GM18873 (cell line): ENCODE measurements at regions not wholly inside any gene's neighbourhood (a gene's known extent, or its start where the extent isn't known, plus 50 kb on each side); places are given as distances from the start of the nearest gene placed in this dataset.

Experiments used
- ATAC-seq: cut with Tn5 transposase; IDR thresholded peaks from one replicate; pipeline ENCODE4 v1.9.1; 2021; ENCODE audit warnings: mild to moderate bottlenecking, moderate library complexity, moderate number of reproducible peaks; ENCODE audit not compliant: unreplicated experiment, low FRiP score

DNA sequence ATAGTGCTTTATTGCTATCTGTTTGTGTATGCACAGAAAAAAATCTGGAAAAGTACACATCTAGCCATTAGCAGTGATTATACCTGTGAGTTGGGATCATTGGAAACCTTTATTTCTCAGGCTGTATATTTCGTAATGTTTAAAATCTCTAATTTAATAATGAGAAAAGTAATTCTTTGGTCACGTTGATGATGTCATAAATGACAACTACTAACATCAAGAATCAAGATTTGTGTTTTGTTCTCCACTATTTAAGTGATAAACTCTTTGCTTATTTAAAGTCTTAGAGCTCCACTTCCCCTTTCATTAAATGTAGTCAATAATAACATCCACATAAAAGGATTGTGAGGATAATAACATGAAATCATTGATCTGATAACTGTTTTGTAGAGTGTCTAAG, 126.2 kb downstream of the TMA16 start:
- no peak for ATAC-seq

DNA sequence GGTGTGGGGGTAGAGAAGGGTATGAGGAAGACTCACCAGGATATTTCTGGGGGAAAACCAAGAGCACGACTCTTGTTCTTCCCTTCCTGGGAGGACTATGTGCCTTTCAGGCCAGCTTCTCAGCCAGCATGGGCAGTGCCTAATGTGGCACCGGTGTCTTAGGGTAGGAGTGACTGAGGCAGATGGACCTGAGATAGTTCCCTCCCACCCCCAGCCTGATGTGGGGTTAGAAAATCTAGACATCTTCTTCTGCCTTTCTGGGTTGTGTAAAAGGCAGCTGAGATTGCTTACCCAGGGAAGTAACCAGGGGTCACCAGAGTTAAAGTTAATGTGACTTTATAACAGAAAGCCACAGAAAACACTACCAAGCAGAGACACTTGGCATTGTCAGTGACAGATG, 127.3 kb downstream of the TMA16 start:
- no peak for ATAC-seq

DNA sequence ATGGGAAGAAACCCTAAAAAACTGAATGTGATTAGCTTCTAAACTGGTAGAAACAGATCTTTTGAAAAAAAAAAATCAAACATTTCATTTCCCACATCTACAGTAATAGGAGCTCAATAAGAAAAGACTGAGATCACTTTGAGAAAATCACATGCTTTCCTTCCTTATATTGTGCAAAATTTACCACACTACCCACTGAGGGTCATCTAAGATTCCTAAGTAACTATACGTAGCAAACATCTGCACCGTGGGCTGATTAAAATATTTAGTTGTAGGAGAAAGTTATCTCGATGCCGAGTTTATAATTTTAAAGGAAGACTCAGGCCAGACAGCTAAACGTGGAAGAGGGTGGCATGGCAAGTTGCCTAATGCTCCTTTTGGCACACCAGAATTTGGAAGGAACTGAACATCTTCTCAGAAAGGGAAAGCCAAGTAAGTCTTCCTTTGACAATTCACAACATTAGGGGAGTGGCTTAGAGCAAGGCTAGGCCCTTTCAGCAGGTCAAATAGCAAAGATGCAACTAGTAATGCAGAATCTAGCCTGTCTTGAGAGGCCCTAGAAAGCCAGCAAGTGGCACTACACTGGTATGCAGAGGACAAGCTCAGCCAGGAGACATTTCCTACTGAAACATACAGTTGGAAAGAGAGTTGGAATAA, 128.0 kb downstream of the TMA16 start:
- no peak for ATAC-seq

DNA sequence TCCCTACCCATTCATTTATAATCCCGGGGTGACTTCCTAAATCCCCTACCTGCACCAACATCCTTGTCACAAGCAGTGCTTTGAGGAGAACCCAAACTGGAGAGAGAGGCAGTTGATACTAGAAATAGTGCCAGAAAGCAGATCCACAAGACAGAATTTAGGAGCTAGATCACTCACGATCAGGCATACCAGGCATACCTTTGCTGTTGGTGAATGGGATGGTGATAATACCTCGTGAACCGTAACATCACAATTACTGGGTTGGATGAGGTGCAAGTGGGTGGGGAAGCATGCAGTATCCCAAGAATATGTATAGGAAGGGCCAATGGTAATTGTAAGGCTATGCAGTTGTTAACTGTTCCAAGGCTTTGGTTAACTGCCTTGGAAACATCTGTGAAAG, 129.3 kb downstream of the TMA16 start:
- no peak for ATAC-seq

DNA sequence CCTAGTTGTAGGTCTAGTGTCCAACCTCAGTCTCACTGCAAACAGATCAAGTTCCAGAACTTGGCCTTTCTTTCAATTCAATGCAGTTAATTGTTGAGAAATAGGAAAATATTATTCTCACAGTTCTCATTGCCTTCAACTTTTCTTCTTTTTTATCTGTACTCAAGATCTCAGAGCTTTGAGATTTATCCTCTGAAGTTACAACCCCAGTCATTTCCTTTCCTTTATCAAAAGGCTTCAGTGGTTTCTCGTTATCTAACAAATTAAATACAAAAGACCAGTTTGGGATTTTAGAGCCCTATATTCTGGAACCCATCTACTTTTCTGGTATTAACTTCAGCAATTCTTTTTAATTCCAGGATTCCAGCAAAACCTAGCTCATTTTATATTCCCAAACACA, 130.2 kb downstream of the TMA16 start:
- ATAC-seq, result no peak

DNA sequence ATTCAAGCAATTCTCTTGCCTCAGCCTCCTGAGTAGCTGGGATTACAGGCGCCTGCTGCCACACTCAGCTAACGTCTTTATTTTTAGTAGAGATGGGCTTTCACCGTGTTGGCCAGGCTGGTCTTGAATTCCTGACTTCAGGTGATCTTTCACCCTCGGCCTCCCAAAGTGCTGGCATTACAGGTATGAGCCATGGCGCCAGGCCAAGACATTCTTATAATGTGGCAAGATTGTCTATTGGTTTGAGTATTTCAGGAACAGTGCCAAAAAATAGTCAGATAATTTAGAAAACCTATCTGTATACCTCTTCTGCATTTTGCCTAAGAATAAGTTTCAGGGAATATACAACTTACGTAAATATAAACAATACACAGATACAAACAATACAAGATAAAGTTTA, 136.8 kb downstream of the TMA16 start:
- no peak for ATAC-seq

DNA sequence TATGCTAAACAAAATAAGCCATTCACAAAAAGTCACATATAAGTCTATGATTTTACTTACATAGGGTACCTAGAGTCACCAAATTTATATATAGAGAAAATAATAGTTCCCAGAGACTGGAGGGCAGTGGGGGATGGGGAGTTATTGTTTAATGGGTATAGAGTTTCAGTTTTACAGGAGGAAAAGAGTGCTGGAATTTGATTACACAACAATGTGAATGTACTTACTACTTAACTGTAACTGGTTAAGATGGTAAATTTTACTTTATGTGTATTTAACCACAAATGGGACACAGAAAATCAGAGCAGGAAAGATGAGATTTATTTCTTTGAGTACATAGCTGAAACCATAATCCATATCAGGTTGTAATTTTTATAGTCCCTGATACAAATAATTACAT, 144.4 kb downstream of the TMA16 start:
- no peak for ATAC-seq

DNA sequence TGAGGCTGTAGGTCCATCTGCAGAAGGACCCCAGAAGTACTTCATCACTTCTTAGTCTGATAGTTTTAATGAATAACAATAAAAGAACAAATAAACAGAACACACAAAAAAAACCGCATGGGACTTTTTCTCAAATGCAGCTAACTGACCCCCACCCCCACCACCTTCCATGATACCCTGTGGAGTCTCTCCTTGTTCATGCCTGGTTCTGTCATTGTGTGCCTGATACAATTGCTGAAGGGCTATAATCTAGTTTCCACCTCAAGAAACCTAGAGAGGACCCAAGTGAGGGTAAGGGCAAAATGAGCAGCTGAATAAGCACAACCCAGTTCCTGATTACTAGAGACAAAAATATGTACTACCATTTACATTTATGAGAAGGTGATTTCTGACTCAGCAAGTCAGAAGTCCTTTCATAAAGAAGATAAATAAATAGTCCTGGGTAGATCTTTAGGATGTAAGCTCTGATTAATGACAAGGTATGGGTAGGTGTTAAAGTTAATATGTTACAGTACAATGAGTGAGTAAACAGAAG, 155.1 kb downstream of the TMA16 start:
- ATAC-seq, result no peak

DNA sequence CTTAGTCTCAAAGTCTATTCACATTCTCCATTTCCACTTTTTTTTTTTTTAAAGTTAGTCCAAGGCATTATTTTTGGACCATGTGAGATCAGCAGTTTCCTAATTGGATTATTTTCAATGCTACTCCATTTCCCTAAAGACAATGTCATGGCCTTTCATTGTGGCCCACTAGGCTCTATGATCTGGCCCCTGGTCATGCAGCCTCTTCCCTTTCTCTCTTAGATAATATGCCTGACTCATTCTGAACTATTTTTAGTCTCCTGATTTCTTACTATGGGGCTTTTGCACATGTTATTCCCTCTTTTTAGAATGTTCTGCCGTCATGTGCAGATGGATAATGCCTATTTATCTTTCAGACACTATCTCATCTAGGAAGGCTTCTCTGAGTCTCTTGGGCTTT, 157.3 kb downstream of the TMA16 start:
- no peak for ATAC-seq

DNA sequence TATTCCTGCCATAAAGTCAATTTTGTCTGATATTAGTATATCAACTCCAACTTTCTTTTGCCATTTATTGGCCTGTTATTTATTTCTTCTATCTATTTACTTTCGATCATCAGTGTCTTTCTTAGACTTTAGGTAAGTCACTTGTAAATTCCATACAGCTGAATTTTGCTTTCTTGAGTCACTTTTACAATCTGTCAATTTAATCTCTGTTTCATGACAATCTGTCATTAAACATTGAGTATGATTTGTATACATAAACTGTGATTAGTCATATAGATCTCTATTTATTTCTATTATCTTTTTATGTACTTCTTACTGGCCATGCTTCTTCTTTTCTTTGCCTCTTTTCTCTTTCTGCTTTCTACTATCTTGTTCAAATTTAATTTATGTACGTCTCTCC, 160.1 kb downstream of the TMA16 start:
- ATAC-seq, result no peak

DNA sequence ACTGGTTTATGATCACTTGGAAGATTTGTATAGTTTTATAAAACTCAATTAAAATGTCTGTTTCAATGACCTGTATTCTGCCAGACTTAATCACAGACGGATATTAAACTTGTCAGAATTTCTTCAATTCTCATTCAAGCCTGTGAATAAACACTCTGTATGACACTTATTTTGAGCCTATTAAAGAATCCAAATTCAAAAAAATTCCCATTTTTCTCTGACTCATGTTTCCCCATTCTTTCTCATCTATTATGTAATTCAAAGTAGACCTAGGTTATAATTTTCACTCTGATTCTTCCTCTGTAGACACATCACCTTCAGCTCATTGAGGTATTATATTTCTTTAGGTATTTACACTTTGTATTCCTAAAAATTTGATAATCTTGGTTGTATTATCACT, 166.1 kb downstream of the TMA16 start:
- no peak for ATAC-seq

DNA sequence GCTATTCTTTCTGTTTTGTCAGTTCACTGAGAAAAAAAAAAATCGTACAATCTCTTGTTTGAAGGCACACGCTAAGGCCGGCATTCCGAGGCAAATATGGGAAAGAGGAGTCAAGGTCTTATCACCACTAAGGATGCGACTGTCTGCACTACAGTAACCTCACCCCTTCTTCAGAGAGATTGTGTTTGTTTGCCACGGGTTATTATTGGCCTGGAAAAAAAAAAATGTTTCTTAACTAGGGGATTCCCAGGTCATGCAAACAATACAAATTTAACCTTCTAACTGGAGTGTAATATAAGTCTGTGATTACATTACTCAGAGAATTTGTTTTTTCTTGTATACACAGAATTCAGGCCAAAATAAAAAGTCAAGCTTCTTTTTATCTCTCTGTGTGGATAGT, 168.3 kb downstream of the TMA16 start:
- ATAC-seq, result no peak

DNA sequence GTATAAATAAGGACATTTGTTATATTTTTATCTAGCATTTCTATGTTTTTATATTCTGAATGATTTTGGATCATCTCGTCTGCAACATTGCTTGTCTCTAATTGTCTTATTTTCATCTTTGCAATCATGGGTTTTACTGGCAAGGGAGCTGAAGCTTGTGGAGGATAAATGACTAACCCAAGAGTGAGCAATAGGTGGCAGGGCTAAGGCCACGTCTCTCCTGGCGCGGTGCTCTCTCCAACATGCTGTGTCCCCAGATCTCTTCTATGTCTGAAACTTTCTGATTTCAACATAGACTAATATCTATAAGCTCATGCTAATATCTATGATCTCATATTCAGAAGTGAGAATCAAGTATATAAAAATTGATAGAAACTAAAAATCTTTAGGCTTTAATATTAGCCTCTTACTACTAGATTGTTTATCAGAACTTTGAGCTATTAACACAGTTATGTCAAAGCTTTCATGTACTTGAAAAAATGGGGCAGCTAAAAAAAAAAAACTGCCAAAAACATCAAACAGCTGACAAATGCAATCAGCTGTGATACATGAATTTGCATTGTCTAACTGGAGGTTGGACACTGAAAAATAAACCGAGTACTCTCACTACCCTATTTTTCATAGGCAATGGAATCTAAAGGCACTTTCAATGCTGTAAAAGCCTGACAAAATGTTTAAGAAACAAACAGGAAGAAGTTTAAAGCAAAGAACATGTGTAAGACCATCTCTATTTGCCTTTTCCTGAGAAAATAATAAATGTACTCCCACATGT, 169.2 kb downstream of the TMA16 start:
- ATAC-seq, result peak; percentile 78

DNA sequence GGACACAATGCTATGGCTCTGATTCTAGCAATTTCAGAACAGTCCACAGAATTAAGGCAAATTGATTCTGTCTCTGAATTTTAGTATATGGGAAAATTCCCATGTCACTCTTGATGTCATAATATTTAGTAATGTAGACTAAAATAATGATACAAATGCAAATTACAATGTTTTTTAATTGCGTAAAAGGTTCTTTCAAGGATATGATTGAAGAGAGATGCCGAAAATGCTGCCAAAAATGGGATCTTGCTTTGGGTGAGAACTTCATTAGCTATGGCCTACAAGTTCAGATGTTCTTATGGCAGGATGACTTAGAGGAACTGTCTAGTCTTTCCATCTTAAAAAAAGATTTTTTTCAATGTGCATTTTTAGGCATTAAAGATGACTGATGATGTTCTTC, 170.6 kb downstream of the TMA16 start:
- no peak for ATAC-seq

DNA sequence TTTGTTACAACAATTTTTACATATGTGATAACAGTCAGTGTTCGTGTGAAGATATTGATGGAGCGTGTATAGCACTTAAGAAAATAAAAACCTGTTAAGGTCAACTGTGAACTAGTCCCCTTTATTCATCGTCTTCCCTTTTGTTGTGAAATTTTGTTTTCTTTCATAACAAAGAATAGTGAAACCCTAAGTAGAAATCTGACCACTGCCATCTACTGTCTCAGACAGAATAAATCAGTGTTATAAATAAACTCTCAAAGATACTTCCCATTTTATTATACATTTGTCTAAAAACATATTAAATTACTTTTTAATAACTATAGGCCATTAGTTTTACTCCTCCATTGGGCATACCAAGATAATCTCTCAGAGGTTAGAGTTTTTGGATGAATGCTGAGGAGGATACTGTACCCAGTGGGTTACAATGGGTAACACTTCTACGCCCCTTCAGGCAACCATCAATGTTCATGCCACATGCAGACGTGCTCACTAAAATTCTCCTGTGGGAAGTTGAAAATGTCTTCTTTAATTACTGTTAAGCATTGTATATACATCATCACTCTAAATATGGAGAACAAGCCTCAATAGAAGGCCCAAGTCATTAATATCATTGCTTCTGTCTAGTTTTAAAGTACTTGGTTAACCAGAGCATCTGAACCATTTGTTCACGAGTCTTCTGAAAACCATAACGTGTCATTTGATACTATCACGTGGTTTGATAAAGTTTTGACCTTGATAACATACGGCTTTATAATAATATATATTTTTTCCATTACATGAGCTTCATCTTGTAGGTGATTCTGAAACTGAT, 171.2 kb downstream of the TMA16 start:
- ATAC-seq, result peak; percentile 31

DNA sequence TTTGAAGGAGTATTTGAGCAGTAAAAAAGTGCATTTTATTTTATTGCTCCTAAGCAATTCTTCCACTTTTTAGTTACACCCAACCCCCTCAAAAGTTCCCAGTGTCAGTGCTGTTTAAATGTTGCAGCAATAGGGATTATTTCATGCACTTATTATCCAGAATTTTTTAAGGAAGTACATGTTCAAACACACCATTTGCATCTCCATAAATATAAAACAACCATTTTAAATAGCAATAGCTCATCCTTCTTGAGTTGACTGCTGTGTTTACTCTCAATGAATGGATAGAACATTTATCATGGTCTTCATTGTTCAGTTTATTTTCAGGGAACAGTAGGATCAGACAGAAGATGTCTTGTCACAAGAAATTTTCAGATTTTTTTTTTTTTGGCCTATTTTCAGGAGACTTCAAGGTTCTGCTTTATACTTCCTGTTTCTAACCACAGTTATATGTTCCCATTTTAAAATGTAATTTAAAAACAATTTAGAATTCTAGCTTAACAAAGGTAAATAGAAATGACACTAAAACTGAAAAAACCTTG, 171.9 kb downstream of the TMA16 start:
- no peak for ATAC-seq

DNA sequence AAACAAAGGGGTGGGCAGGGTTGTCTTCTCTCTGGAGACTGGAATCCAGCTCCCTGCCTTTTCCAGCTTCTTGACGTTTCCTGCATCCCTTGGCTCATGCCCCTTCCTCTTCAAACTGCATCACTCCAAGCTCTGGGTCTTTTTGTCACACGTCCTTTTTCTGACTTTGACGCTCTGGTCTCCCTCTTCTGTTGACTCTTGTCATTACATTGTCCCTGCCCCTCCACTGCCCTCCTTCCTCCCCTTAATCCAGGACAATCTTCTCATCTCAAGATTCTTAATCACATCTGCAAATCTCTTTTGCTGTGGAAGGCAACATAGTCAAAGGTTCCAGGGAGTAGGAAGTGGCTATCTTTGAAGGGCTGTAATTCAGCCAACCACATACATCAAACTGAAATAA, 178.3 kb downstream of the TMA16 start:
- no peak for ATAC-seq

DNA sequence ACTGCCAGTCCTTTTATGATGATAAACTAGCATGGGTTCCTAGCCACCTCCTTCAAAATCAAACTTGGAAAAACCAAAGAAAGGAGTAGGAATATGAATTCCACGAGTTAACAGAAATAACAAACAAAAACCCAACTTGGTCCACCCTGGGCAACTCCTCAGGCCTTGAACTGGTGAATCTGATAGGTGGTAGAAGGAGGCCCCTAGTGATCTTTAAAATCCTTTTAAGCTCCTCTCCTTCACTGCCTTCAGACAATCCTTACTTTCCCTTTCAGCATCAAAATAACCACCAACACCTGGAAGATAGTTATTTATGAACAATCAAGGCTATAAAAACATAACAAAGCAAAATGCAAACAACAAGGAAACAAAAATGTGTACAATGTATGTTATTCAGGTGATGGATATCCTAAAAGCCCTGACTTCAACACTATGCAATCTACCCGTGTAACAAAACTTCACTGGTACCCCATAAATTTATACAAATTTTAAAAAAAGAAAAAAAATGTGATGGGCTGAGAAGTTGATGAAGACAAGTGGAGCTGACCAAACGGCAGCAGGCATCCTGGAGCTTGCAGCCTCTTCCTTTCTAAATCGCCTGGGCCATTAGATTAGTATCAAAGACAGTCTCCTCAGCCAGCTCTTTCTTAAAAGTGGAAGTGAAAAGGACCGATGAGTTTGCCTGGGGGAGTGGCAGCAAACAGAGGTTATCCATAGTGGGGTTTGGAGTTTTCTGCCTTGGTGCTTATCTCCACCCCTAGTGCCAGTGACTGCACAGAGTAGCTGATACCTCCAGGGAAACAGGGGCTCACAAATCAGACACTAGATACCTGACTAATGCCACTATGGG, 179.6 kb downstream of the TMA16 start:
- no peak for ATAC-seq

DNA sequence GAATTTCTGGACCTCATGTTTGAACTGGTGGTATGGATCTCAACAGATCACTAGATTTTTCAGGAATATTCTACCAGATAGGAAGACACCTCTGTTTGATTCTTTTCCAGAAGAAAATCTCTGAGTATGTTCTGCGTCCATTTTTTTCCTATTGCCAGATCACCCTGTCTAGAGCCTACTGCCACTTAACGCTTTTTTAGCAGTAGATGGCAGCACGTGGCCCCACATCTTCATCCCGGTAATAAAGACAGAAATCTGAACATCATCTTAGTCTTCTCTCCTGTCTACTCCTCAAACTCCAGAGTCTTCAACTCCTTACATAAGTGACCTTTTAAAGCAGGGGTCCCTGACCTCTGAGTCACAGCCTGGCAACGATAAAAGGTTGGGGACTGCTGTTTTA, 184.7 kb downstream of the TMA16 start:
- ATAC-seq, result no peak
